Peyer's patch (tissue), 4 donors: ENCODE measurements at regions not wholly inside any gene's neighbourhood (a gene's known extent, or its start where the extent isn't known, plus 50 kb on each side); places are given as distances from the start of the nearest gene placed in this dataset.

Experiments used
- DNase-seq, 3 donors: peaks; one replicate each; pipeline ENCODE4 v3.0.0-alpha.2; 2017 to 2019
- H3K27ac ChIP-seq, 4 donors: fragments of 200-600 bp; sonication (generic); one replicate each; pipeline ENCODE4 v1.5.1; 2016 to 2019
- H3K27me3 ChIP-seq, 2 donors: fragments of 200-600 bp; sonication (generic); one replicate each; pipeline ENCODE4 v1.5.1; 2019
- H3K36me3 ChIP-seq, 3 donors: fragments of 200-600 bp; sonication (generic); one replicate each; pipeline ENCODE4 v1.5.1; 2016 to 2019
- H3K4me1 ChIP-seq, 4 donors: fragments of 200-600 bp; sonication (generic); one replicate each; pipeline ENCODE4 v1.5.1; 2016 to 2019
- H3K4me3 ChIP-seq, 4 donors: fragments of 200-600 bp; sonication (generic); 1 replicate in 3 of 4; 2 replicates in 1 of 4; pipeline ENCODE4 v1.5.1; 2016 to 2019; ENCODE audit warnings: mild to moderate bottlenecking in 1 of 4
- H3K9me3 ChIP-seq, 4 donors: fragments of 200-600 bp; sonication (generic); one replicate each; pipeline ENCODE4 v1.5.1; 2016 to 2019; ENCODE audit warnings: mild to moderate bottlenecking in 1 of 4
- CTCF ChIP-seq, 6 experiments: fragments of 450-650 bp in 4 of 6; fragments of 200-600 bp in 2 of 6; sonication (generic) in 1 of 6; IDR thresholded peaks; one replicate each; pipeline ENCODE4 v1.5.1; 2017 to 2019; ENCODE audit warnings: antibody characterized with exemption in 6 of 6, mild to moderate bottlenecking in 3 of 6, moderate library complexity in 1 of 6
- POLR2A ChIP-seq, 2 donors: fragments of 450-650 bp; IDR thresholded peaks; one replicate each; pipeline ENCODE4 v1.5.1; 2017; ENCODE audit warnings: antibody characterized with exemption in 2 of 2, mild to moderate bottlenecking in 2 of 2, moderate library complexity in 2 of 2

- H3K9me3 ChIP-seq = no peaks in the 10 kb centered on the region
- H3K27me3 ChIP-seq = no peaks in the 10 kb centered on the region
- H3K36me3 ChIP-seq = no peaks in the 10 kb centered on the region
- DNase-seq = no peak
- H3K27ac ChIP-seq = no peak overlapping the region
- no peaks in the 10 kb centered on the region for H3K4me1 ChIP-seq
- no peak for TF ChIP-seq CTCF (IDR thresholded peaks at IDR 0.05)
- no peak for TF ChIP-seq POLR2A (IDR thresholded peaks at IDR 0.05)
- H3K4me3 ChIP-seq = no peak overlapping the region
Measured at GRCh38 chr4:151933122-151933827, 172.5 kb upstream of the GATB start.

- no peak overlapping the region for H3K4me3 ChIP-seq
- no peaks in the 10 kb centered on the region for H3K36me3 ChIP-seq
- H3K9me3 ChIP-seq = no peaks in the 10 kb centered on the region
- DNase-seq = no peak
- no peaks in the 10 kb centered on the region for H3K27me3 ChIP-seq
- no peak overlapping the region for H3K27ac ChIP-seq
- H3K4me1 ChIP-seq = no peaks in the 10 kb centered on the region
- TF ChIP-seq POLR2A (IDR thresholded peaks at IDR 0.05) = no peak
- TF ChIP-seq CTCF (IDR thresholded peaks at IDR 0.05) = no peak
Measured at GRCh38 chr4:151931563-151931962, 170.8 kb upstream of the GATB start.

GRCh38 chr4:151930372-151930771 is 169.6 kb upstream of the GATB start:
- Histone ChIP-seq H3K4me1 (no peaks in the 10 kb centered on the region), H3K27me3 (no peaks in the 10 kb centered on the region), H3K4me3 (no peak overlapping the region), H3K27ac (no peak overlapping the region), H3K36me3 (no peaks in the 10 kb centered on the region), H3K9me3 (no peaks in the 10 kb centered on the region)
- no peak for DNase-seq
- TF ChIP-seq POLR2A (IDR thresholded peaks at IDR 0.05) = no peak
- TF ChIP-seq CTCF (IDR thresholded peaks at IDR 0.05) = no peak

GRCh38 chr4:151928112-151928511 is 167.3 kb upstream of the GATB start:
- no peaks in the 10 kb centered on the region for H3K27me3 ChIP-seq
- no peaks in the 10 kb centered on the region for H3K9me3 ChIP-seq
- TF ChIP-seq CTCF (IDR thresholded peaks at IDR 0.05) (no peak), POLR2A (IDR thresholded peaks at IDR 0.05) (no peak)
- H3K4me1 ChIP-seq = no peaks in the 10 kb centered on the region
- no peak overlapping the region for H3K27ac ChIP-seq
- no peak overlapping the region for H3K4me3 ChIP-seq
- no peaks in the 10 kb centered on the region for H3K36me3 ChIP-seq
- DNase-seq = no peak

- Histone ChIP-seq H3K4me1 (no peaks in the 10 kb centered on the region), H3K4me3 (no peak overlapping the region), H3K27me3 (no peaks in the 10 kb centered on the region), H3K27ac (no peak overlapping the region), H3K9me3 (no peaks in the 10 kb centered on the region), H3K36me3 (no peaks in the 10 kb centered on the region)
- TF ChIP-seq CTCF (IDR thresholded peaks at IDR 0.05) (no peak), POLR2A (IDR thresholded peaks at IDR 0.05) (no peak)
- no peak for DNase-seq
Measured at GRCh38 chr4:151922811-151923210, 162.0 kb upstream of the GATB start.

- TF ChIP-seq POLR2A (IDR thresholded peaks at IDR 0.05) (no peak), CTCF (IDR thresholded peaks at IDR 0.05) (no peak)
Measured at GRCh38 chr4:151922306-151922705, 161.5 kb upstream of the GATB start.

More at GRCh38 chr4:151922306-151922705, 161.5 kb upstream of the GATB start:
- no peaks in the 10 kb centered on the region for H3K4me1 ChIP-seq
- H3K36me3 ChIP-seq = no peaks in the 10 kb centered on the region
- H3K27me3 ChIP-seq = no peaks in the 10 kb centered on the region
- H3K9me3 ChIP-seq = no peaks in the 10 kb centered on the region
- DNase-seq = no peak
- H3K4me3 ChIP-seq = no peak overlapping the region
- no peak overlapping the region for H3K27ac ChIP-seq
